Fibroblast of lung (primary cell): ENCODE measurements at regions not wholly inside any gene's neighbourhood (a gene's known extent, or its start where the extent isn't known, plus 50 kb on each side); places are given as distances from the start of the nearest gene placed in this dataset.

ENCODE experiments used
- DNase-seq, 2 donors: peaks; one replicate each; pipeline versions ENCODE4 v3.0.0 to v3.0.0-alpha.2; 2010; ENCODE audit warnings: low read depth in 2 of 2
- H2AFZ ChIP-seq: 2 replicates; pipeline ENCODE4 v1.5.1; 2012; ENCODE audit warnings: low read length, control low read depth, inconsistent platforms
- H3K27ac ChIP-seq: 2 replicates; pipeline ENCODE4 v1.5.1; 2011; ENCODE audit warnings: low read length, control low read depth; ENCODE audit not compliant: insufficient read depth
- H3K27me3 ChIP-seq: 2 replicates; pipeline ENCODE4 v1.5.1; 2011; ENCODE audit warnings: mild to moderate bottlenecking, low read length; ENCODE audit not compliant: control insufficient read depth, insufficient read depth
- H3K36me3 ChIP-seq: 2 replicates; pipeline ENCODE4 v1.5.1; 2011; ENCODE audit warnings: low read length; ENCODE audit not compliant: control insufficient read depth, insufficient read depth
- H3K4me1 ChIP-seq: 2 replicates; pipeline ENCODE4 v1.5.1; 2011; ENCODE audit warnings: low read length; ENCODE audit not compliant: control insufficient read depth, insufficient read depth; ENCODE audit errors: extremely low read depth
- H3K4me2 ChIP-seq: 2 replicates; pipeline ENCODE4 v1.5.1; 2011; ENCODE audit warnings: low read length, control low read depth; ENCODE audit not compliant: insufficient read depth; ENCODE audit errors: extremely low read depth
- H3K4me3 ChIP-seq, 4 experiments: fragments of 200-600 bp in 1 of 4; sonication (generic) in 1 of 4; replicated peaks in 1 of 4; 2 replicates each; pipeline ENCODE4 v1.5.1; 2011 to 2016; ENCODE audit warnings: low read length in 4 of 4, low read depth in 3 of 4, mild to moderate bottlenecking in 3 of 4, control low read depth in 2 of 4, inconsistent platforms in 1 of 4, mixed read lengths in 1 of 4; ENCODE audit not compliant: insufficient read depth in 1 of 4; ENCODE audit errors: control extremely low read depth in 1 of 4
- H3K79me2 ChIP-seq: 2 replicates; pipeline ENCODE4 v1.5.1; 2012; ENCODE audit warnings: mild to moderate bottlenecking, low read length, inconsistent platforms; ENCODE audit not compliant: control insufficient read depth, insufficient read depth
- H3K9ac ChIP-seq: 2 replicates; pipeline ENCODE4 v1.5.1; 2011; ENCODE audit warnings: mild to moderate bottlenecking, low read length, control low read depth; ENCODE audit not compliant: insufficient read depth
- H3K9me3 ChIP-seq: 2 replicates; pipeline ENCODE4 v1.5.1; 2012; ENCODE audit warnings: low read depth, low read length; ENCODE audit not compliant: control insufficient read depth, insufficient read depth
- H4K20me1 ChIP-seq: 2 replicates; pipeline ENCODE4 v1.5.1; 2011; ENCODE audit warnings: low read length; ENCODE audit not compliant: control insufficient read depth, insufficient read depth; ENCODE audit errors: extremely low read depth
- CTCF ChIP-seq, 2 donors: IDR thresholded peaks in 1 of 2; conservative IDR thresholded peaks in 1 of 2; 1 replicate in 1 of 2; 2 replicates in 1 of 2; pipeline ENCODE4 v1.5.1; 2011 to 2012; ENCODE audit warnings: low read length in 2 of 2, control low read depth in 1 of 2, inconsistent platforms in 1 of 2, low read depth in 1 of 2, mild to moderate bottlenecking in 1 of 2
- EZH2 ChIP-seq: IDR thresholded peaks from 2 replicates; pipeline ENCODE4 v1.5.1; 2012; ENCODE audit warnings: low read length, control low read depth, mild to moderate bottlenecking; ENCODE audit errors: missing control alignments

GRCh38 chr1:196074182-196074581 is 534.1 kb downstream of the KCNT2 start:
- TF ChIP-seq EZH2 (no peak), CTCF (conservative IDR thresholded peaks at IDR 0.05 in 1 of 2, IDR thresholded peaks at IDR 0.05 in 1 of 2; ENCODE audit: low read depth in 1 of 2, low read length in 2 of 2) (no peak)
- Histone ChIP-seq H4K20me1 (no peaks in the 10 kb centered on the region), H3K4me2 (no peak overlapping the region), H3K27ac (no peak overlapping the region), H3K27me3 (no peaks in the 10 kb centered on the region), H3K36me3 (no peaks in the 10 kb centered on the region), H3K4me1 (no peaks in the 10 kb centered on the region), H3K4me3 (no peak overlapping the region), H2AFZ (no peak overlapping the region), H3K9me3 (no peaks in the 10 kb centered on the region), H3K79me2 (no peaks in the 10 kb centered on the region), H3K9ac (no peak overlapping the region)
- no peak for DNase-seq

DNA sequence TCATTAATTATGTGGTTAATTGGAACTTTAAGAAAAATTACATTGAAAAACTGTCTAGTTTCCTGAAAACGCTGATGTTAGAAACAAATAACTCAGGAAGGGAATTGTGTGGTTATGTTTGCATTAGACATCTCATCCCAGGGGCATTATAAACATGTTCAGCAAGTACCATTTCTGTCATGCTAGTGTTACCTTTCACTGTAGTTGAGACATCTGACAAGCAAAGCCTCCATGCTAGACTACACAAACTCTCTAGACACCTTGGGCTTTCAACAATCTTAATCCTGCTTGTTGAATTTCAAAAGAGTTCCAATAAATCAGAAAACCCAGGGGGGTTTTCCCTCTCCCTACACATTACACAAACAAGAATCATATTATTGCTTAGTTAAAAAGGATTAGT is 536.8 kb downstream of the KCNT2 start:
- Histone ChIP-seq H3K36me3 (no peaks in the 10 kb centered on the region), H3K4me1 (no peaks in the 10 kb centered on the region), H2AFZ (no peak overlapping the region), H3K9ac (no peak overlapping the region), H4K20me1 (no peaks in the 10 kb centered on the region), H3K79me2 (no peaks in the 10 kb centered on the region), H3K27ac (no peak overlapping the region), H3K4me2 (no peak overlapping the region), H3K9me3 (no peaks in the 10 kb centered on the region), H3K4me3 (no peak overlapping the region), H3K27me3 (no peaks in the 10 kb centered on the region)
- TF ChIP-seq EZH2 (no peak), CTCF (conservative IDR thresholded peaks at IDR 0.05 in 1 of 2, IDR thresholded peaks at IDR 0.05 in 1 of 2; ENCODE audit: low read depth in 1 of 2, low read length in 2 of 2) (no peak)
- no peak for DNase-seq

GRCh38 chr1:196070940-196071339 is 537.3 kb downstream of the KCNT2 start:
- H3K4me2 ChIP-seq: no peak overlapping the region
- DNase-seq: peak in 1 of 2 donors; percentile 26
- no peaks in the 10 kb centered on the region for H3K9me3 ChIP-seq
- TF ChIP-seq CTCF (conservative IDR thresholded peaks at IDR 0.05 in 1 of 2, IDR thresholded peaks at IDR 0.05 in 1 of 2; ENCODE audit: low read depth in 1 of 2, low read length in 2 of 2) (no peak), EZH2 (no peak)
- H3K4me3 ChIP-seq: no peak overlapping the region
- no peaks in the 10 kb centered on the region for H3K36me3 ChIP-seq
- H2AFZ ChIP-seq: no peak overlapping the region
- no peaks in the 10 kb centered on the region for H3K27me3 ChIP-seq
- no peak overlapping the region for H3K9ac ChIP-seq
- no peak overlapping the region for H3K27ac ChIP-seq
- H4K20me1 ChIP-seq: no peaks in the 10 kb centered on the region
- H3K79me2 ChIP-seq: no peaks in the 10 kb centered on the region
- no peaks in the 10 kb centered on the region for H3K4me1 ChIP-seq
